Lower lobe of right lung (tissue), 2 donors: ENCODE measurements at regions not wholly inside any gene's neighbourhood (a gene's known extent, or its start where the extent isn't known, plus 50 kb on each side); places are given as distances from the start of the nearest gene placed in this dataset.

ENCODE experiments used
- ATAC-seq, 2 donors: fragments of 200-7000 bp; cut with Tn5 transposase; one replicate each; pipeline ENCODE4 v1.9.1; 2020 to 2022; ENCODE audit warnings: mild to moderate bottlenecking in 2 of 2, moderate library complexity in 2 of 2
- DNase-seq: peaks from one replicate; pipeline ENCODE4 v3.0.0-alpha.2; 2020
- H3K27ac ChIP-seq: fragments of 200-600 bp; one replicate; pipeline ENCODE4 v1.8.0; 2022
- H3K27me3 ChIP-seq: fragments of 200-600 bp; one replicate; pipeline ENCODE4 v1.8.0; 2022; ENCODE audit warnings: low read depth
- H3K36me3 ChIP-seq: fragments of 200-600 bp; one replicate; pipeline ENCODE4 v1.8.0; 2022; ENCODE audit warnings: mild to moderate bottlenecking
- H3K4me1 ChIP-seq: fragments of 200-600 bp; one replicate; pipeline ENCODE4 v1.8.0; 2022
- H3K4me3 ChIP-seq: fragments of 200-600 bp; one replicate; pipeline ENCODE4 v1.8.0; 2022; ENCODE audit warnings: mild to moderate bottlenecking
- H3K9me3 ChIP-seq: fragments of 200-600 bp; one replicate; pipeline ENCODE4 v1.8.0; 2022
- CTCF ChIP-seq: fragments of 200-600 bp; IDR thresholded peaks from one replicate; pipeline ENCODE4 v1.8.0; 2022; ENCODE audit warnings: antibody characterized with exemption, mild to moderate bottlenecking
- intact Hi-C: fragments of 100-400 bp; cut with DNase I; formaldehyde crosslinking; loops from one replicate; pipeline ENCODE4 v1.11.0; 2022
- donor health status: DM: no; HTN: yes; CAD: no; lungs with severe emphysema.

- TF ChIP-seq CTCF = no peak
- no peaks in the 10 kb centered on the region for H3K27me3 ChIP-seq
- H3K4me1 ChIP-seq = no peaks in the 10 kb centered on the region
- no peak overlapping the region for H3K4me3 ChIP-seq
- ATAC-seq (no peak), DNase-seq (no peak)
- no peaks in the 10 kb centered on the region for H3K36me3 ChIP-seq
- H3K27ac ChIP-seq = no peak overlapping the region
- intact Hi-C loops = no loop called here
- H3K9me3 ChIP-seq = peaks cover 13% of the 10 kb centered on the region
These were observed 325.5 kb downstream of the EN1 start for GRCh38 chr2:118521960-118522359.

DNA sequence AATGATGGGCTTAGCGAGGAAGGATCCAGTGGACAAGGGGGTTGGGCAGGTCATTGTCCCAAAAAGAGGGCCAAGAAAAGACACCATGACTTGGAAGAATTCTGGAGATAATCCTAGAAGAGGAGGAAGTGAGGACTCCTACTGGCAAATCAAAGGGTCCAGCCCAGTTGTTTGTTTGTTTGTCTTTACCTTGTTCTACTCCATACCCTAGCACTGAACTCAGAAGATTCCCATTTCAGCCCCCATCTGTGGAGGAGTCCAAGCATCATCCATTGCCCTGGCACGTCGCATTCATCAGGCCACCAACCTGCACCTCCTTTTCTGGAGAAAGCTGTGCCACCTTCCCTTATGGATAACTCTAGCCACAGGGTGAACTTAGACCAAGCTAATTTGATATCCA is 326.2 kb downstream of the EN1 start:
- DNase-seq (no peak), ATAC-seq (no peak)
- Histone ChIP-seq H3K36me3 (no peaks in the 10 kb centered on the region), H3K4me3 (no peak overlapping the region), H3K4me1 (no peaks in the 10 kb centered on the region), H3K9me3 (peaks cover 13% of the 10 kb centered on the region), H3K27ac (no peak overlapping the region), H3K27me3 (no peaks in the 10 kb centered on the region)
- TF ChIP-seq CTCF = no peak
- intact Hi-C loops = no loop called here

DNA sequence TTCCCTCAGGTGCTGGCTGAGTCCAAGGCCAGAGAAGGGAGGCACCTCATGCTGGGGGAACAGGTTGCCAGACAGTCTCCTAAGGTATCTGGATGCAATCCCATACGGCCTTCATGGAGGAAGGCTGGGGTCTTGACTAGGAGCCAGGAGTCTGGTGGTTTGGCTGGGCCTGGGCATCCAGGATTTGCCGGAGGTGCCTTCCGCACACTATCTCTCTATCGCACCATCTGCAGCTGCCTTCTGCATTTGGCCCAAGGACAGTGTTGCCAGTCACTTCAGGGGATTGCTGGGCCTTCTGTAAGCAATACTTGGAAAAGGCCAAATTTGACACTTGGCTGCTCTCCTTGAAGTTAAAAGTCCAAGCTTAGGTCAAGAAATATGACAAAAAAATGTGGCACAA is 327.2 kb downstream of the EN1 start:
- Histone ChIP-seq H3K27me3 (no peaks in the 10 kb centered on the region), H3K4me1 (no peaks in the 10 kb centered on the region), H3K27ac (no peak overlapping the region), H3K36me3 (no peaks in the 10 kb centered on the region), H3K4me3 (no peak overlapping the region), H3K9me3 (peaks cover 13% of the 10 kb centered on the region)
- DNase-seq (no peak), ATAC-seq (no peak)
- intact Hi-C loops = no loop called here
- no peak for TF ChIP-seq CTCF

DNA sequence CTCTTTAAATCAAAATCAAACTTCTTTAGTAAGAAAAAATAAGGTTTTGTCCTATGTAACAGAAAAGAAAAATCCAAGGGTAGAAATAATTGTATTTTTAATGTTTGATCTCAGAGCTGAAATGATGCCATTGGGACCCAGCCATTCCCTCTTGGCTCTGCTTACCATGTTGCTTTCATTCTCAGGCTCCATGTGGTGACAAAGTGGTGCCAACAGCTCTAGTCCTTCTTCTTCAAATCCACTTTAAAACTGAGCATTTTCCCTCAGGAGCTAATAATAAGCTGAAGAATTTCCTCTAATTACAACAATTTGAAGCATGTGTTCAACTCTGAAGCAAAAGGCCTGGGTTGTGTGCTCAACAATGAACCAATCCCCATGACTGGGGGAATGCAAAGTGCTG is 327.9 kb downstream of the EN1 start:
- Histone ChIP-seq H3K4me1 (no peaks in the 10 kb centered on the region), H3K27ac (no peak overlapping the region), H3K9me3 (peaks cover 13% of the 10 kb centered on the region), H3K36me3 (no peaks in the 10 kb centered on the region), H3K4me3 (no peak overlapping the region), H3K27me3 (no peaks in the 10 kb centered on the region)
- no peak for TF ChIP-seq CTCF
- ATAC-seq (no peak), DNase-seq (no peak)
- intact Hi-C loops = no loop called here

DNA sequence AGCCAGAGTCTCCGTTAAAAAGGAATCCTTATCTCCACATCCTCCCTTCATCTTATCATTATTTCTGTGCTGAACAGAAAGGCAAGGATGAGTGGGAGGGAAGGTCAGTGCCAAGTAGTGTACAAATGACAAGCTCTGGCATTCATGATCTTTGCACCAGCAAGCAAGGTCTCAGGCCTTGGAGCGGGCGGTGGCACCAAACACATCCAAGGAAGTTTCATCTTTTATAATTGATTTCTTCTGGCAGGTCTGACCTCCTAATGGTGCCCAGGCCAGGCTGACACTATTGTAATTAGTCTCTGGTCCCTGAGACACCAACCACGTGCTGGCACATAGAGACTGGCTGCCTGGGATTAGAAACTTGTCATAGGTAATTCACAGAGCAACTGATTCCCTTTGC is 336.6 kb downstream of the EN1 start:
- H3K9me3 ChIP-seq = no peaks in the 10 kb centered on the region
- intact Hi-C loops = no loop called here

More for the DNA sequence above, 336.6 kb downstream of the EN1 start:
- Histone ChIP-seq H3K4me1 (no peaks in the 10 kb centered on the region), H3K4me3 (no peak overlapping the region), H3K36me3 (no peaks in the 10 kb centered on the region), H3K27ac (no peak overlapping the region), H3K27me3 (no peaks in the 10 kb centered on the region)
- DNase-seq = no peak
- no peak for TF ChIP-seq CTCF
- no peak for ATAC-seq
